Astrocyte (in vitro differentiated cells and primary cell): ENCODE measurements at regions not wholly inside any gene's neighbourhood (a gene's known extent, or its start where the extent isn't known, plus 50 kb on each side); places are given as distances from the start of the nearest gene placed in this dataset.

Source experiments
- DNase-seq: peaks from one replicate; pipeline ENCODE4 v3.0.0-alpha.2; 2010; ENCODE audit warnings: low read depth
- FAIRE-seq: peaks from 2 replicates; lab custom pipeline; 2011; peaks lifted over from hg19 to GRCh38; lab: Jason Lieb, UNC
- H2AFZ ChIP-seq: 2 replicates; pipeline ENCODE4 v1.6.0; 2012; ENCODE audit warnings: low read depth, low read length, inconsistent platforms
- H3K27ac ChIP-seq: 2 replicates; pipeline ENCODE4 v1.5.1; 2011; ENCODE audit warnings: low read depth, low read length, inconsistent platforms
- H3K27me3 ChIP-seq: 2 replicates; pipeline ENCODE4 v1.6.0; 2011; ENCODE audit warnings: low read length, inconsistent platforms; ENCODE audit not compliant: insufficient read depth
- H3K36me3 ChIP-seq: 2 replicates; pipeline ENCODE4 v1.5.1; 2011; ENCODE audit warnings: low read length, inconsistent platforms; ENCODE audit not compliant: insufficient read depth
- H3K4me1 ChIP-seq: 2 replicates; pipeline ENCODE4 v1.5.1; 2011; ENCODE audit warnings: low read length, inconsistent platforms; ENCODE audit not compliant: insufficient read depth
- H3K4me2 ChIP-seq: 2 replicates; pipeline ENCODE4 v1.6.0; 2012; ENCODE audit warnings: low read length, inconsistent platforms
- H3K4me3 ChIP-seq: 2 replicates; pipeline ENCODE4 v1.5.1; 2011; ENCODE audit warnings: low read depth, mild to moderate bottlenecking, low read length, inconsistent platforms; ENCODE audit not compliant: insufficient read depth
- H3K79me2 ChIP-seq: 2 replicates; pipeline ENCODE4 v1.6.0; 2012; ENCODE audit warnings: mild to moderate bottlenecking, low read length, inconsistent platforms; ENCODE audit not compliant: insufficient read depth
- H3K9ac ChIP-seq: 2 replicates; pipeline ENCODE4 v1.6.0; 2012; ENCODE audit warnings: mild to moderate bottlenecking, low read length, inconsistent platforms
- H3K9me3 ChIP-seq: 2 replicates; pipeline ENCODE4 v1.5.1; 2012; ENCODE audit warnings: low read depth, mild to moderate bottlenecking, low read length, inconsistent platforms; ENCODE audit not compliant: insufficient read depth
- H4K20me1 ChIP-seq: 2 replicates; pipeline ENCODE4 v1.6.0; 2012; ENCODE audit warnings: low read length, inconsistent platforms; ENCODE audit not compliant: insufficient read depth
- H3K27ac Mint-ChIP-seq: one replicate; pipeline ENCODE4 v1.8.0; 2021; ENCODE audit warnings: mild to moderate bottlenecking, mixed read lengths; ENCODE audit not compliant: unreplicated experiment
- H3K27me3 Mint-ChIP-seq: one replicate; pipeline ENCODE4 v1.8.0; 2021; ENCODE audit warnings: low read depth, mixed read lengths; ENCODE audit not compliant: unreplicated experiment
- H3K36me3 Mint-ChIP-seq: one replicate; pipeline ENCODE4 v1.8.0; 2021; ENCODE audit warnings: low read depth, mixed read lengths; ENCODE audit not compliant: unreplicated experiment
- H3K4me1 Mint-ChIP-seq: one replicate; pipeline ENCODE4 v1.8.0; 2021; ENCODE audit warnings: low read depth, mixed read lengths; ENCODE audit not compliant: unreplicated experiment
- H3K4me3 Mint-ChIP-seq: one replicate; pipeline ENCODE4 v1.8.0; 2021; ENCODE audit warnings: mild to moderate bottlenecking, moderate library complexity, mixed read lengths; ENCODE audit not compliant: unreplicated experiment
- H3K9me3 Mint-ChIP-seq: one replicate; pipeline ENCODE4 v1.8.0; 2021; ENCODE audit warnings: mild to moderate bottlenecking, mixed read lengths; ENCODE audit not compliant: unreplicated experiment
- CTCF ChIP-seq: IDR thresholded peaks from 2 replicates; pipeline ENCODE4 v1.5.1; 2011; ENCODE audit warnings: low read depth, mild to moderate bottlenecking, inconsistent platforms, low read length, moderate library complexity; ENCODE audit not compliant: insufficient read depth
- EZH2 ChIP-seq: IDR thresholded peaks from 2 replicates; pipeline ENCODE4 v1.6.1; 2012; ENCODE audit warnings: mild to moderate bottlenecking, low read length, inconsistent platforms; ENCODE audit not compliant: insufficient read depth

DNA sequence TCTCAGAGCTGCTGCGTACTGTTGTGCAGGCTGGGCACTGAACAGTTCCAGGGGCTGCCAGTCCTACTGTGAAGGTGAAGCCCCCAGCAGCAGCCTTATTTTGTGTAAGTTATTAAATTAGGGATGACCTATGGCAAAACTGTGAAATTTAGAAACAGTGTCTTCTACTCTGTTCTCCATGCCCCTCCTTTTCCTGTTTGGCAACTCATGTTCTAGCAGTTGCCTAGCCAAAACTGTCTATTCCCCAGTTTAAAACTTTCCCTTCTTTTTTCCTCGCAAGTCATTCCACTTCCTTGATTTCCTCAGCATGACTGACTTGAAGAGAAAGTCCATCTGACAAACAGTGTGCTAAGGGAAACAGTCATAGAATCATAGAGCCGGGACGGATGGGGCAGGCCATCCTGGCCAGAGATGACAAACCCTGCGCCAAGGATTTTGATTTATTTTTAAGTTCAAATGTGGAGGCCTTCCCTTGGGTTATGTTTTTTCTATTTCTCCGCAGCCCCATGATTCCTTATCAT lies 78.1 kb upstream of the OLFM4 start:
- Mint-ChIP-seq H3K9me3 (no peaks in the 10 kb centered on the region), H3K27me3 (peaks cover 9% of the 10 kb centered on the region), H3K4me1 (peaks cover 4% of the 10 kb centered on the region), H3K36me3 (no peaks in the 10 kb centered on the region), H3K4me3 (no peak overlapping the region), H3K27ac (no peak overlapping the region)
- Histone ChIP-seq H3K79me2 (no peaks in the 10 kb centered on the region), H3K4me1 (no peaks in the 10 kb centered on the region), H3K9me3 (peaks cover 2% of the 10 kb centered on the region), H3K27me3 (no peaks in the 10 kb centered on the region), H3K36me3 (no peaks in the 10 kb centered on the region), H3K4me3 (no peak overlapping the region), H2AFZ (no peak overlapping the region), H3K4me2 (no peak overlapping the region), H3K9ac (no peak overlapping the region), H4K20me1 (no peaks in the 10 kb centered on the region), H3K27ac (no peak overlapping the region)
- FAIRE-seq (no peak), DNase-seq (no peak)
- TF ChIP-seq EZH2 (no peak), CTCF (no peak)

- DNase-seq (no peak), FAIRE-seq (no peak)
- Histone ChIP-seq H3K4me2 (no peak overlapping the region), H2AFZ (no peak overlapping the region), H3K9ac (no peak overlapping the region), H3K36me3 (no peaks in the 10 kb centered on the region), H3K27ac (no peak overlapping the region), H4K20me1 (no peaks in the 10 kb centered on the region), H3K9me3 (no peaks in the 10 kb centered on the region), H3K4me3 (no peak overlapping the region), H3K79me2 (no peaks in the 10 kb centered on the region), H3K4me1 (no peaks in the 10 kb centered on the region), H3K27me3 (no peaks in the 10 kb centered on the region)
- Mint-ChIP-seq H3K27me3 (peaks cover 9% of the 10 kb centered on the region), H3K36me3 (no peaks in the 10 kb centered on the region), H3K9me3 (peaks cover 2% of the 10 kb centered on the region), H3K4me3 (no peak overlapping the region), H3K27ac (no peak overlapping the region), H3K4me1 (peaks cover 4% of the 10 kb centered on the region)
- TF ChIP-seq CTCF: no peak
- TF ChIP-seq EZH2: no peak
These were observed 78.9 kb upstream of the OLFM4 start for GRCh38 chr13:52949742-52950141.

GRCh38 chr13:52949044-52949443 lies 79.6 kb upstream of the OLFM4 start:
- Histone ChIP-seq H3K27me3 (no peaks in the 10 kb centered on the region), H3K79me2 (no peaks in the 10 kb centered on the region), H3K4me3 (no peak overlapping the region), H3K4me2 (no peak overlapping the region), H4K20me1 (no peaks in the 10 kb centered on the region), H3K36me3 (no peaks in the 10 kb centered on the region), H3K9ac (no peak overlapping the region), H2AFZ (no peak overlapping the region), H3K9me3 (no peaks in the 10 kb centered on the region), H3K27ac (no peak overlapping the region), H3K4me1 (no peaks in the 10 kb centered on the region)
- DNase-seq (no peak), FAIRE-seq (no peak)
- Mint-ChIP-seq H3K4me1 (peaks cover 4% of the 10 kb centered on the region), H3K36me3 (no peaks in the 10 kb centered on the region), H3K4me3 (no peak overlapping the region), H3K27me3 (peaks cover 9% of the 10 kb centered on the region), H3K9me3 (peaks cover 2% of the 10 kb centered on the region), H3K27ac (no peak overlapping the region)
- no peak for TF ChIP-seq CTCF
- TF ChIP-seq EZH2: no peak
